ENCODE measurements at regions not wholly inside any gene's neighbourhood (a gene's known extent, or its start where the extent isn't known, plus 50 kb on each side); places are given as distances from the start of the nearest gene placed in this dataset.

- TF ChIP-seq CTCF (IDR thresholded peaks at IDR 0.05): no peak
- no peak for TF ChIP-seq POLR2A (IDR thresholded peaks at IDR 0.05)
Observed at GRCh38 chr15:58275785-58276184, 137.6 kb downstream of the AQP9 start.
